ENCODE measurements at regions not wholly inside any gene's neighbourhood (a gene's known extent, or its start where the extent isn't known, plus 50 kb on each side); places are given as distances from the start of the nearest gene placed in this dataset.

DNA sequence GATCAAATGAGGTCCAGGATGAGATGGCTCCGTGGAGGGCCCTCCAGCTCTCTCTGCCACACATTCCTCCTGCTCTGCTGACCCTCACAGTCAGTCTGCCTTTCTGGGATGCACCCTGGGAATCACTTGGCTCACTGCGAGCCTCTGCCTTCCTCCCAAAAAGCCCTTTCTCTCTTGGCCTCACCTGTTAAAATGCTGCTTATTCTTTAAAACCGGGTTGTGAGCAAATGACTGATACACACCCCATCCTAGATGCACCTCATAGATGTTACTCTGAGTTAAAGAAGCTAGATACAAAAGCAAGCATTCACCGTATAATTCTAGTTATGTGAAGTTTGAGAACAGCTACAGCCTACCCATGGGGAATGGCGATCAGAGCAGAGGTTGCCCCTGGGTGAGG lies 167.7 kb upstream of the MYCN start:
- H3F3A ChIP-seq (replicated peaks; ENCODE audit: low read depth), result no peaks in the 10 kb centered on the region

More for the DNA sequence above, 167.7 kb upstream of the MYCN start:
- DNase-seq (ENCODE audit: low spot score) (no peak), ATAC-seq (no peak)
- Histone ChIP-seq H3K79me2 (replicated peaks; ENCODE audit: insufficient read depth) (no peaks in the 10 kb centered on the region), H3K27me3 (ENCODE audit: insufficient read depth) (no peaks in the 10 kb centered on the region), H3K27ac (ENCODE audit: low read depth) (no peak overlapping the region), H3K4me2 (no peak overlapping the region), H3K36me3 (ENCODE audit: insufficient read depth) (no peaks in the 10 kb centered on the region), H4K20me1 (replicated peaks; ENCODE audit: insufficient read depth) (no peaks in the 10 kb centered on the region), H3K4me3 (no peak overlapping the region), H3K4me1 (ENCODE audit: insufficient read depth) (no peaks in the 10 kb centered on the region), H2AFZ (no peak overlapping the region), H3K9me2 (ENCODE audit: insufficient read depth) (no peaks in the 10 kb centered on the region; the same call in 1 of the 2 replicates)
- peaks cover 7% of the 10 kb centered on the region for H3K27me3 Mint-ChIP-seq (ENCODE audit: insufficient read depth, low read depth, poor library complexity)
- no peak overlapping the region for H3K27ac Mint-ChIP-seq
- H3K9me3 Mint-ChIP-seq, result no peaks in the 10 kb centered on the region; the same call in 1 of the 3 replicates
- TF ChIP-seq EZH2 (IDR thresholded peaks at IDR 0.05; ENCODE audit: low read depth, unreplicated experiment) (no peak), ZNF462 (CRISPR knock-in tag; IDR thresholded peaks at IDR 0.05) (no peak), ZNF331 (CRISPR knock-in tag; IDR thresholded peaks at IDR 0.05; ENCODE audit: low read depth) (no peak), CREB1 (CRISPR knock-in tag; IDR thresholded peaks at IDR 0.05; ENCODE audit: low read depth) (no peak), NANOG (IDR thresholded peaks at IDR 0.05; ENCODE audit: borderline replicate concordance) (no peak), JUNB (IDR thresholded peaks at IDR 0.05; ENCODE audit: unreplicated experiment) (no peak), ETS1 (IDR thresholded peaks at IDR 0.05) (no peak), ZNF114 (CRISPR knock-in tag; IDR thresholded peaks at IDR 0.05) (no peak), POLR2AphosphoS5 (IDR thresholded peaks at IDR 0.05; ENCODE audit: low read depth) (no peak), STAT1 (IDR thresholded peaks at IDR 0.05; ENCODE audit: unreplicated experiment) (no peak), EZH2phosphoT487 (IDR thresholded peaks at IDR 0.05; ENCODE audit: unreplicated experiment) (no peak), REST (IDR thresholded peaks at IDR 0.05; ENCODE audit: unreplicated experiment) (no peak)
- TF ChIP-seq, protein P1, sequence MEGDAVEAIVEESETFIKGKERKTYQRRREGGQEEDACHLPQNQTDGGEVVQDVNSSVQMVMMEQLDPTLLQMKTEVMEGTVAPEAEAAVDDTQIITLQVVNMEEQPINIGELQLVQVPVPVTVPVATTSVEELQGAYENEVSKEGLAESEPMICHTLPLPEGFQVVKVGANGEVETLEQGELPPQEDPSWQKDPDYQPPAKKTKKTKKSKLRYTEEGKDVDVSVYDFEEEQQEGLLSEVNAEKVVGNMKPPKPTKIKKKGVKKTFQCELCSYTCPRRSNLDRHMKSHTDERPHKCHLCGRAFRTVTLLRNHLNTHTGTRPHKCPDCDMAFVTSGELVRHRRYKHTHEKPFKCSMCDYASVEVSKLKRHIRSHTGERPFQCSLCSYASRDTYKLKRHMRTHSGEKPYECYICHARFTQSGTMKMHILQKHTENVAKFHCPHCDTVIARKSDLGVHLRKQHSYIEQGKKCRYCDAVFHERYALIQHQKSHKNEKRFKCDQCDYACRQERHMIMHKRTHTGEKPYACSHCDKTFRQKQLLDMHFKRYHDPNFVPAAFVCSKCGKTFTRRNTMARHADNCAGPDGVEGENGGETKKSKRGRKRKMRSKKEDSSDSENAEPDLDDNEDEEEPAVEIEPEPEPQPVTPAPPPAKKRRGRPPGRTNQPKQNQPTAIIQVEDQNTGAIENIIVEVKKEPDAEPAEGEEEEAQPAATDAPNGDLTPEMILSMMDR (conservative IDR thresholded peaks at IDR 0.05; ENCODE audit: low read depth in 2 of 2), result no peak
- no peaks in the 10 kb centered on the region for H3K36me3 Mint-ChIP-seq (ENCODE audit: low read depth)
- H3K4me3 Mint-ChIP-seq, result no peak overlapping the region
- peaks cover 15% of the 10 kb centered on the region for H3K4me1 Mint-ChIP-seq

All from GM23338 (cell line).